PFSK-1 (cell line): ENCODE measurements at regions not wholly inside any gene's neighbourhood (a gene's known extent, or its start where the extent isn't known, plus 50 kb on each side); places are given as distances from the start of the nearest gene placed in this dataset.

Experiments
- FOXP2 ChIP-seq: optimal IDR thresholded peaks from 2 replicates; pipeline ENCODE3; 2011; ENCODE audit warnings: borderline replicate concordance, control low read depth, inconsistent platforms; ENCODE audit not compliant: insufficient read depth; ENCODE audit errors: extremely low read length, extremely low read depth
- POLR2AphosphoS5 ChIP-seq: IDR thresholded peaks from 2 replicates; pipeline ENCODE4 v1.6.1; 2012; ENCODE audit warnings: low read depth, mild to moderate bottlenecking, control low read depth, low read length, moderate library complexity
- SIN3A ChIP-seq: IDR thresholded peaks from 2 replicates; pipeline ENCODE4 v1.6.1; 2012; ENCODE audit warnings: mild to moderate bottlenecking, low read length, moderate library complexity, borderline replicate concordance; ENCODE audit not compliant: insufficient read depth
- TAF1 ChIP-seq: IDR thresholded peaks from 2 replicates; pipeline ENCODE4 v1.6.1; 2012; ENCODE audit warnings: low read length, control low read depth, borderline replicate concordance; ENCODE audit not compliant: insufficient read depth
- TF ChIP-seq, protein P1 (sequence below), 2 experiments: IDR thresholded peaks; 2 replicates each; pipeline versions ENCODE4 v1.6.1 to v1.8.0; 2011 to 2012; ENCODE audit warnings: low read depth in 2 of 2, low read length in 2 of 2, control low read depth in 1 of 2, inconsistent platforms in 1 of 2, mild to moderate bottlenecking in 1 of 2, moderate library complexity in 1 of 2; ENCODE audit not compliant: insufficient read depth in 1 of 2

DNA sequence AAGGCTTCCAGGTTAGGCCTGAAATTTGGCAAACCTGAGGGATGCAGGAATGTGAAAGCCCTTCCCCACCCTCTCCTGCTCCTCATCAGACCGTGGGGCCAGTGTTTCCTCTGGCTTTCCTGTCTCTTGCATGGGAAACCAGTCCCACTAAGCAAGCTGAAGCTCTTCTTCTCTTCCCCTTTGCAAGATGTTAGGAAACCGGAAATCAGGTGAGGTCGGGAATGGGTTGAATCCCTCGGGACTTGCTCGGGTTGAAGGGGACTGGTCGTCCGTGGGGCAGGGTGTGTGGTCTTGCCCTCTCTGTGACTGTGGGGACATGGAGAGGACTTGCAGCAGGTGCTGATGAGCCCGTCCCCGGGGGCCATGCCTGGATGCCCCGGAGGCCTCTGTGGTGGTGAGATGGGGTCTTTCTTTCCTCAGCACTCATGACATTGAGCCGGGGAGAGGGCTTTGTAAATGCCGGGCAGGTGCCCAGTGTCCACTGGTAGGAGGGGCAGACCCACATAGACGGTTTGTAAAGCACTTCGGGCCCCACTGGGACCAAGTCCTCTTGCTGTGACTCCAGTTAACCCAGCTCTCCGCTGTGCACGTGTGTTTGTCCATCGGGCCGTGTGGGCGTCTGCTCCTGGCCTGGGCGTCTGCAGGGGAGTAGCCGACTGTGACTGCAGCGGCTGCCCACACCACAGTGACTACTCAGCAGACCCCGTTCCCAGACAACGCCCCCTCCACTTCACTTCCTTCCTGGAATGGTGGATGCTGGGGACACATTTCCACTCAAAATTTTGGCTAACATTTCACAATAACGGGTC, 373.9 kb downstream of the GLRX3 start:
- no peak for TF ChIP-seq FOXP2
- TF ChIP-seq POLR2AphosphoS5 = no peak
- TF ChIP-seq SIN3A = no peak
- TF ChIP-seq TAF1 = no peak
- TF ChIP-seq, protein P1, sequence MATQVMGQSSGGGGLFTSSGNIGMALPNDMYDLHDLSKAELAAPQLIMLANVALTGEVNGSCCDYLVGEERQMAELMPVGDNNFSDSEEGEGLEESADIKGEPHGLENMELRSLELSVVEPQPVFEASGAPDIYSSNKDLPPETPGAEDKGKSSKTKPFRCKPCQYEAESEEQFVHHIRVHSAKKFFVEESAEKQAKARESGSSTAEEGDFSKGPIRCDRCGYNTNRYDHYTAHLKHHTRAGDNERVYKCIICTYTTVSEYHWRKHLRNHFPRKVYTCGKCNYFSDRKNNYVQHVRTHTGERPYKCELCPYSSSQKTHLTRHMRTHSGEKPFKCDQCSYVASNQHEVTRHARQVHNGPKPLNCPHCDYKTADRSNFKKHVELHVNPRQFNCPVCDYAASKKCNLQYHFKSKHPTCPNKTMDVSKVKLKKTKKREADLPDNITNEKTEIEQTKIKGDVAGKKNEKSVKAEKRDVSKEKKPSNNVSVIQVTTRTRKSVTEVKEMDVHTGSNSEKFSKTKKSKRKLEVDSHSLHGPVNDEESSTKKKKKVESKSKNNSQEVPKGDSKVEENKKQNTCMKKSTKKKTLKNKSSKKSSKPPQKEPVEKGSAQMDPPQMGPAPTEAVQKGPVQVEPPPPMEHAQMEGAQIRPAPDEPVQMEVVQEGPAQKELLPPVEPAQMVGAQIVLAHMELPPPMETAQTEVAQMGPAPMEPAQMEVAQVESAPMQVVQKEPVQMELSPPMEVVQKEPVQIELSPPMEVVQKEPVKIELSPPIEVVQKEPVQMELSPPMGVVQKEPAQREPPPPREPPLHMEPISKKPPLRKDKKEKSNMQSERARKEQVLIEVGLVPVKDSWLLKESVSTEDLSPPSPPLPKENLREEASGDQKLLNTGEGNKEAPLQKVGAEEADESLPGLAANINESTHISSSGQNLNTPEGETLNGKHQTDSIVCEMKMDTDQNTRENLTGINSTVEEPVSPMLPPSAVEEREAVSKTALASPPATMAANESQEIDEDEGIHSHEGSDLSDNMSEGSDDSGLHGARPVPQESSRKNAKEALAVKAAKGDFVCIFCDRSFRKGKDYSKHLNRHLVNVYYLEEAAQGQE (IDR thresholded peaks at IDR 0.05; ENCODE audit: insufficient read depth in 1 of 2, low read depth in 2 of 2, low read length in 2 of 2) = no peak

DNA sequence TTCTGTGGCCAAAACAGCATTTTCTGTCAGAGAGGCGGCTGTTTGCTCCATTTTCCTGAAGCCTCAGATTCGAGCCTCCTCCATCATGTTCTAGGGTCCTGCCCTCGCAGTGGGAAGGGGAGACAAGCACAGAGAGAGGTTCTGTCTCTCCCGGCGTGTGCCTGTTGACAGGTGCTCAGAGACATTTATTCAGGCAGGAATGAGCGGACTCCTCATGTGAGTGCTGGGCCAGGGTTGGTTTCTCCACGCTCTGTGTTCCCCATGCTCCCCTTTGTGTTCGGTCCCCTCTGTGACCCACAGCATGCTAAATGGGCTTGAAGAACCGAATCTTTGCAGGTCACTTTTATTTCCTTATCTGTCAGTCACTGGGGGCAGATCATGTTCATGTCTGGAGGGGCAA, 374.6 kb downstream of the GLRX3 start:
- TF ChIP-seq TAF1 (no peak), SIN3A (no peak), POLR2AphosphoS5 (no peak), FOXP2 (no peak)
- TF ChIP-seq, protein P1 (IDR thresholded peaks at IDR 0.05; ENCODE audit: insufficient read depth in 1 of 2, low read depth in 2 of 2, low read length in 2 of 2) = no peak

DNA sequence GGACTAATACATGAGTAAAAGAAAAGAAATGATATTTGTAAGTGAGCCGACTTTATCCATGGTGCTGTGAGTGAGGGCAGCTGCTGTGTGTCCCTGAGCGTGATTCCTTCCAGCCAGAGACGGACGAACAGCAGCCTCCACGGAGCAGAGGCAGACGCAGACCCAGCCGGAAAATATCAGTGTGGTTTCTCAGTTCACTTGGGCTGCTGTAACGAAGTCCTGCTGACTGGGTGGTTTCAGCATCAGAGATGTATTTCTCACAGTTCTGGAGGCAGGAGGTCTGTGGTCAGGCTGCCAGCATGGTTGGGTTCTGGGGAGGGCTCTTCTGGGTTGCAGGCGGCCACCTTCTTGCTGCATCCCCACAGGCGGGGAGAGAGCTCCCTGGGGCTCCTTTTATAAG, 375.6 kb downstream of the GLRX3 start:
- TF ChIP-seq, protein P1 (IDR thresholded peaks at IDR 0.05; ENCODE audit: insufficient read depth in 1 of 2, low read depth in 2 of 2, low read length in 2 of 2) = no peak
- TF ChIP-seq TAF1 = no peak
- no peak for TF ChIP-seq POLR2AphosphoS5

GRCh38 chr10:130512936-130513335, 376.7 kb downstream of the GLRX3 start:
- no peak for TF ChIP-seq TAF1
- TF ChIP-seq SIN3A = no peak
- TF ChIP-seq FOXP2 = no peak
- TF ChIP-seq, protein P1 (IDR thresholded peaks at IDR 0.05; ENCODE audit: insufficient read depth in 1 of 2, low read depth in 2 of 2, low read length in 2 of 2) = no peak
- TF ChIP-seq POLR2AphosphoS5 = no peak
